ENCODE measurements at regions not wholly inside any gene's neighbourhood (a gene's known extent, or its start where the extent isn't known, plus 50 kb on each side); places are given as distances from the start of the nearest gene placed in this dataset.
"Not testable (repeated sequence)": the region's sequence is repeated elsewhere in the genome, so short reads cannot be mapped to it uniquely, and the experiment has no call there.

DNA sequence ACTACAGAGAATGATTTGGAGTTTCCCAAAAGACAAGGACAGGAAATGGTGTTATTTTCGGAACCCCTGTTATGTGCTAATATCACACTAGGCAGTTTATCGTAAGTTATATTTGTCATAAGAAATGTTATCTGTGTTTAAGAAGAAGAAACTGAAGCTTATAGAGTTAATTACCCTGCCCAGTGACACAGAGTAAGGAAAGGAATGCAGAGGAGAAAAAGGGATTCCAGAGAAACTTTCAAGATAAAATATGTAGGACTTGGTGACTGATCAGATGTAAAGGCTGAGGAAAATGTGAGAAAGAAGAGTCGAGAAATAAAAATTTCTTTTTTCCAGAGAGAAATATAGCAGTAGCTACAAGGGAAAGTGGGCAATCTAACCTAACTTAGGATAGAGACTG lies 63.5 kb upstream of the ZNF746 start:
- no peak for DNase-seq

DNA sequence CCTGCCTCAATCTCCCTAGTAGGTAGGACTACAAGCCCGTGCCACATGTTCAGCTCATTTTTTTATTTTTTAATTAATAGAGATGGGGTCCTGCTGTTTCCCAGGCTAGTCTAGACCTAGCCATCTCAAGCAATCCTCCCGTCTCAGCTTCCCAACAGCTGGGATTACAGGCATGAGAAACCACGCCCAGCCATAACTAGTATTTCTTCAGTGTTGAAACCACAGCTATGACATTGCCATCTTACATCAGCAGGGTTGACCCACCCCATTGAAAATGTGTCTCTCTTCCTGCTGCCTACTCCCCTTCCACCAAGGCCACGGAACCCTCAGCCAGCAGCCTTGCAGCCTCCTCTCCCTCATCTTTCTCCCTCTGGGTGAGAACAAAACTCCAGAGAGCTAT lies 62.1 kb upstream of the ZNF746 start:
- peak; percentile 47 to 62 for DNase-seq

DNA sequence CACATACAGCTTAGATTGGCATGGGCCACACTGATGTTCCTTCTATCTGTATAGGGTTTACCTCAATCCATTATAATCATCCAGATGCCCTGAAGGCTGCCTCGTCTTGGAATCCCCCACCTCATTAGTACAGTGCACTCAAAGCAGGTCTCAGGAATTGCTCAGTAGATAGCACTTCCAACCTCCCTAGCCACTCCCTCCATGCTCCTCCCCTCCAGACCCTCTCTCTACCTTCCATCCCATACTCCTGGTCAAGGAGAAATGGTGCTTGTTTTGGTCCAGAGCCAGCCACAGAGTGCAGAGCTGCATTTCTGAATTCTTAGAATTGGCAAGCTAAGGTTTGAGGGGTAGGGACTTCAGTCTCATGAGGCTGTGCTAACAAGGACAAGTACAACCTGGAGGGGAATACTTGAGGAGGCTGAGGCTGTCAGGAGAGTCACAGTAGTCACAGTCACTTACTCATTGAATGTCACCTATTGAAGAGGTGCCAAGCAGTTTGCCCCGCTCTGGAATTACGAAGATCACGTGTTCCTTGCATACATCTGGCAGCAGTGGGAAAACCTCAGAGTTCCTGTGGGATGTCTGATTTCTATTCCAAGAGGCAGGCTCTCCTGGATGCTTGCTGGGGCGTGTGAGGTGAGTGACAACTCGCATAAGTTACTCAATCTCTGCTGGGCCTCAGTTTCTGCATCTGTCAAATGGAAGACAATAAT lies 60.7 kb upstream of the ZNF746 start:
- no peak for DNase-seq

DNA sequence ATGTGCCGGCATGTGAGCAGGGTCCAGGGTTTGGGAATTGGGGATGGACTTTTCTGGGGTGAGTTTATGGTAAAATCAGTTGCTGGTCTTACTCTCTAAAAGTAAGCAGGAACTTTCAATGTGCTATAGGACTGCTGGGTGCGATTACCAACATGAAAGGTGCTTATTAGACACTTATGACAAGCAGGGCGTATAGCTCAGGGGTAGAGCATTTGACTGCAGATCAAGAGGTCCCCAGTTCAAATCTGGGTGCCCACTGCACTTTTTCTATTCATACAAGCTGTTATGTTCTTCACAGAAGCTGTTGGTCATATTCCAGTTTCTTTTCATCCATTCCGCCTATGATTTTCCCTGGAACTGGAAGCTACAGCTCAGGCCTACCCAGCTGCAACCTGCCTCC lies 58.9 kb upstream of the ZNF746 start:
- DNase-seq: not testable (repeated sequence)

DNA sequence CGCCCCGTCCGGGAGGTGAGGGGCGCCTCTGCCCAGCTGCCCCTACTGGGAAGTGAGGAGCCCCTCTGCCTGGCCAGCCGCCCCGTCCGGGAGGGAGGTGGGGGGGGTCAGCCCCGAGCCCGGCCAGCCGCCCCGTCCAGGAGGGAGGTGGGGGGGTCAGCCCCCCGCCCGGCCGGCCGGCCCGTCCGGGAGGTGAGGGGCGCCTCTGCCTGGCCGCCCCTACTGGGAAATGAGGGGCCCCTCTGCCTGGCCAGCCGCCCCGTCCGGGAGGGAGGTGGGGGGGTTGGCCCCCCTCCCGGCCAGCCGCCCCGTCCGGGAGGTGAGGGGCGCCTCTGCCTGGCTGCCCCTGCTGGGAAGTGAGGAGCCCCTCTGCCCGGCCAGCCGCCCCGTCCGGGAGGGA lies 57.2 kb upstream of the ZNF746 start:
- not testable (repeated sequence) for DNase-seq

DNA sequence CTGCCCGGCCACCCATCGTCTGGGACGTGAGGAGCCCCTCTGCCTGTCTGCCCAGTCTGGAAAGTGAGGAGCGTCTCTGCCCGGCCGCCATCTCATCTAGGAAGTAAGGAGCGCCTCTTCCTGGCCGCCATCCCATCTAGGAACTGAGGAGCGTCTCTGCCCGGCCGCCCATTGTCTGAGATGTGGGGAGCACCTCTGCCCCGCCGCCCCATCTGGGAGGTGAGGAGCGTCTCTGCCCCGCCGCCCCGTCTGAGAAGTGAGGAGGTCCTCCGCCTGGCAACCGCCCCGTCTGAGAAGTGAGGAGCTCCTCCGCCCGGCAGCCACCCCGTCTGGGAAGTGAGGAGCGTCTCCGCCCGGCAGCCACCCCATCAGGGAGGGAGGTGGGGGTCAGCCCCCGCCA lies 56.4 kb upstream of the ZNF746 start:
- DNase-seq: not testable (repeated sequence)

DNA sequence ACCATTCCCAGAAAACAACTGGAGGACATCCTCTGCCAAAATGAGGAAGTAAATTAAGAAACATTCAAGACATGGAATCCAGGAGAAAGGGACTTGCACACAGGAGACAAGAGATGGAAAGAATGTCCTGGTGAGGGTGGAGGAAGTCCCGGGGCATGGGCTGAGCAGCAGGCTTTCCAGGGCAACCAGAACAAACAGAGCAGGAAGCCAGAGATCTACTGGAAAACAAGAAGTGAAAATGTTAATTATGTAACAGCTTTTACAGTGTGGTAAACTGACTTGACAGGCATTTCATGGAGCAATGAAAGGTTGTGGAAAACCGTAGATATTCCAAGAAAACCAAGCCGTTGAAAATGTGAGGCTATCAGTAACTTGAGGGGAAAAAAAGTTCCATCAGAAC lies 55.2 kb upstream of the ZNF746 start:
- DNase-seq: peak; percentile 31 to 50

Data from inflammatory macrophage treated with lipopolysaccharide for 1 hour (primary cell).